ENCODE measurements at regions not wholly inside any gene's neighbourhood (a gene's known extent, or its start where the extent isn't known, plus 50 kb on each side); places are given as distances from the start of the nearest gene placed in this dataset.

DNA sequence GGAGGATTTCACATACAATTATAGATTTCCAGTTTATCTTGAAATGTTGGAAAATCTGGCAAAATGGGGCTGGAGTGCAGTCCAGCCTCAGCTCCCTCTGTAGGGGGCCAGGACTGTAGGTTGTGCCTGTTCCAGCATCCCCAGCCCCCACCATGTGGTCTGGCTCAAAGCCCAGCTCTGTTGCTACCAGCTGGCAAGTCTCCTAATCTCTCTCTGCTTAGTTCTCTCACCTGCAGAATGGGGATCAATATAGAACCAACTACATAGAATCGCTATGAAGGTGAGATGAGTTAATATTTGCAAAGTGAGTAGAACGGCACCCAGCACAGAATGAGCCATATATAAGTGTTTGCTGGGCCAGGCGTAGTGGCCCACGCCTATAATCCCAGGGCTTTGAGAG, 50.0 kb upstream of the TARDBP start:
- CTCF ChIA-PET (ENCODE audit: partially characterized antibody), result interaction anchor here (0.7 to 4.6 kb wide), 6 partner anchors 8 to 53 kb away, joined by 3 to 29 read pairs (median 10); no protein-coding TSS in a partner anchor
- H3K79me1 ChIP-seq (ENCODE audit: low read depth, low read length), result no peaks in the 10 kb centered on the region
- H3K4me3 ChIP-seq (ENCODE audit: extremely low read depth in 1 of 4, insufficient read depth in 2 of 4, low read depth in 3 of 4, low read length in 4 of 4), result no peak overlapping the region
- H3K36me3 ChIP-seq (ENCODE audit: control insufficient read depth in 2 of 4, insufficient read depth in 4 of 4, low read length in 3 of 4), result no peaks in the 10 kb centered on the region
- no peak overlapping the region for H2AK5ac ChIP-seq (ENCODE audit: low read depth, low read length)
- DNase-seq (ENCODE audit: low read depth in 1 of 2, low spot score in 2 of 2) (no peak), FAIRE-seq (no peak)
- no peak overlapping the region for H2BK5ac ChIP-seq (ENCODE audit: low read depth, low read length)
- H3K18ac ChIP-seq (ENCODE audit: extremely low read depth, low read length), result no peak overlapping the region
- no peak overlapping the region for H3K9ac ChIP-seq (replicated peaks in 1 of 4; ENCODE audit: extremely low read depth in 1 of 4, low read depth in 3 of 4, low read length in 3 of 4)
- no peak overlapping the region for H2BK20ac ChIP-seq (ENCODE audit: low read length)
- no peak overlapping the region for H4K8ac ChIP-seq (ENCODE audit: extremely low read depth, insufficient read depth, low read length)
- H3K23me2 ChIP-seq (ENCODE audit: low read depth, low read length), result no peaks in the 10 kb centered on the region
- no peaks in the 10 kb centered on the region for H3K79me2 ChIP-seq (ENCODE audit: control insufficient read depth in 1 of 2, insufficient read depth in 2 of 2, low read length in 2 of 2)
- no peaks in the 10 kb centered on the region for H3K9me3 ChIP-seq (ENCODE audit: insufficient read depth in 2 of 2, low read depth in 1 of 2, low read length in 1 of 2)
- H4K91ac ChIP-seq (replicated peaks; ENCODE audit: insufficient read length, low read length), result no peak overlapping the region
- no peak overlapping the region for H3K27ac ChIP-seq (ENCODE audit: low read depth, low read length)
- H4K5ac ChIP-seq (ENCODE audit: insufficient read length, low read depth, low read length), result no peak overlapping the region
- H2BK12ac ChIP-seq (ENCODE audit: low read depth, low read length), result no peak overlapping the region
- H2BK120ac ChIP-seq (replicated peaks; ENCODE audit: low read depth, low read length), result no peak overlapping the region
- H3K4me1 ChIP-seq (replicated peaks in 1 of 4; ENCODE audit: control insufficient read depth in 3 of 4, insufficient read depth in 4 of 4, low read length in 3 of 4), result peaks cover 0 to 14% (median 9%) of the 10 kb centered on the region in 4 experiments; a peak in 6 of 7 replicates
- POLR2A ChIA-PET (ENCODE audit: partially characterized antibody), result interaction anchor here (0.8 to 1.6 kb wide), 2 partner anchors 11 to 50 kb away, joined by 3 to 4 read pairs; partner anchors contain the start of gene TARDBP
- no peak overlapping the region for H3K23ac ChIP-seq (ENCODE audit: insufficient read length)
- H2BK15ac ChIP-seq (ENCODE audit: low read length), result peak overlapping the region; percentile 81; the same call in 1 of the 2 replicates
- H3K56ac ChIP-seq (replicated peaks; ENCODE audit: insufficient read length, low read depth, low read length), result no peak overlapping the region
- H3K14ac ChIP-seq (ENCODE audit: insufficient read length), result no peak overlapping the region
- H3K4me2 ChIP-seq (ENCODE audit: insufficient read depth in 1 of 2, low read depth in 2 of 2, low read length in 2 of 2), result no peak overlapping the region
- no peak overlapping the region for H3K4ac ChIP-seq (replicated peaks; ENCODE audit: insufficient read length, low read depth, low read length)
- no peak overlapping the region for H2AFZ ChIP-seq (ENCODE audit: low read length)
- no peaks in the 10 kb centered on the region; a peak in 1 of 7 replicates for H3K27me3 ChIP-seq (replicated peaks in 1 of 4; ENCODE audit: control insufficient read depth in 3 of 4, extremely low read depth in 1 of 4, insufficient read depth in 3 of 4, low read length in 3 of 4)
- H4K20me1 ChIP-seq (replicated peaks in 1 of 2; ENCODE audit: control insufficient read depth in 1 of 2, insufficient read depth in 2 of 2, low read length in 2 of 2), result no peaks in the 10 kb centered on the region
- 88% methylated on average over 4 of the region's 4 CpGs; no CpG with 5 or more reads in 1 of the 2 experiments for WGBS, 2 experiments (ENCODE audit: extremely low coverage in 1 of 2, insufficient coverage in 1 of 2, insufficient read length in 1 of 2, insufficient replicate concordance in 2 of 2, low coverage in 1 of 2, low lambda C conversion rate in 2 of 2, missing lambda C conversion rate in 1 of 2)
- TF ChIP-seq ZNF274 (IDR thresholded peaks at IDR 0.05; ENCODE audit: borderline replicate concordance, extremely low read depth, low read length) (no peak), GTF2F1 (IDR thresholded peaks at IDR 0.05; ENCODE audit: borderline replicate concordance, low read depth, low read length) (no peak), BRCA1 (IDR thresholded peaks at IDR 0.05; ENCODE audit: low read depth, low read length) (no peak), RXRA (IDR thresholded peaks at IDR 0.05; ENCODE audit: insufficient read depth, low read depth, low read length) (no peak), SUZ12 (IDR thresholded peaks at IDR 0.05; ENCODE audit: low read length) (no peak), CBX8 (IDR thresholded peaks at IDR 0.05; ENCODE audit: borderline replicate concordance, low read depth, low read length) (no peak), NRF1 (IDR thresholded peaks at IDR 0.05; ENCODE audit: low read depth, low read length) (no peak), RBBP5 (IDR thresholded peaks at IDR 0.05; ENCODE audit: borderline replicate concordance, low read depth, low read length) (no peak)
- TF ChIP-seq, protein P1, sequence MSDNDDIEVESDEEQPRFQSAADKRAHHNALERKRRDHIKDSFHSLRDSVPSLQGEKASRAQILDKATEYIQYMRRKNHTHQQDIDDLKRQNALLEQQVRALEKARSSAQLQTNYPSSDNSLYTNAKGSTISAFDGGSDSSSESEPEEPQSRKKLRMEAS (IDR thresholded peaks at IDR 0.05), result no peak

Data from H1 (cell line).